ENCODE measurements at regions not wholly inside any gene's neighbourhood (a gene's known extent, or its start where the extent isn't known, plus 50 kb on each side); places are given as distances from the start of the nearest gene placed in this dataset.

DNA sequence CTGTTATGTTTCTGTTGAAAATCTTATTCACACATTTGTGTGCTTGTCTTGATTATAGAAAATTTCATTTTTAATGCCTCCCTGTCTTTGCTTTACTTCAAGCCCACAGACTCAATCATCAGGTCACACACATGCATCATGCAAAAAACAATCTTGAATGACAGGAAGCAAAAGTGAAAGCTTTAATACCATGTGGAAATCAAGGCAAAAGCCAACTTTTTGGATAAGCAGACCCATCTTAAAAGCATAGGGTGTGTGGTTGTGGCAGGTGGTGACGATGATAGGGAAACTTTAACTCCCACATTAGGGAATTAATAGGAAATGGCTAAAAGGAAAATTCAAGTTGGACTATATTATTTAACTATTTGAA is 155.9 kb upstream of the EOMES start:
- TF ChIP-seq, protein P1, sequence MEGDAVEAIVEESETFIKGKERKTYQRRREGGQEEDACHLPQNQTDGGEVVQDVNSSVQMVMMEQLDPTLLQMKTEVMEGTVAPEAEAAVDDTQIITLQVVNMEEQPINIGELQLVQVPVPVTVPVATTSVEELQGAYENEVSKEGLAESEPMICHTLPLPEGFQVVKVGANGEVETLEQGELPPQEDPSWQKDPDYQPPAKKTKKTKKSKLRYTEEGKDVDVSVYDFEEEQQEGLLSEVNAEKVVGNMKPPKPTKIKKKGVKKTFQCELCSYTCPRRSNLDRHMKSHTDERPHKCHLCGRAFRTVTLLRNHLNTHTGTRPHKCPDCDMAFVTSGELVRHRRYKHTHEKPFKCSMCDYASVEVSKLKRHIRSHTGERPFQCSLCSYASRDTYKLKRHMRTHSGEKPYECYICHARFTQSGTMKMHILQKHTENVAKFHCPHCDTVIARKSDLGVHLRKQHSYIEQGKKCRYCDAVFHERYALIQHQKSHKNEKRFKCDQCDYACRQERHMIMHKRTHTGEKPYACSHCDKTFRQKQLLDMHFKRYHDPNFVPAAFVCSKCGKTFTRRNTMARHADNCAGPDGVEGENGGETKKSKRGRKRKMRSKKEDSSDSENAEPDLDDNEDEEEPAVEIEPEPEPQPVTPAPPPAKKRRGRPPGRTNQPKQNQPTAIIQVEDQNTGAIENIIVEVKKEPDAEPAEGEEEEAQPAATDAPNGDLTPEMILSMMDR (IDR thresholded peaks at IDR 0.05): no peak
- no peak for TF ChIP-seq POLR2A (IDR thresholded peaks at IDR 0.05)

Measured in heart left ventricle (tissue), 13 donors.